ENCODE measurements at regions not wholly inside any gene's neighbourhood (a gene's known extent, or its start where the extent isn't known, plus 50 kb on each side); places are given as distances from the start of the nearest gene placed in this dataset.
"Not testable (repeated sequence)": the region's sequence is repeated elsewhere in the genome, so short reads cannot be mapped to it uniquely, and the experiment has no call there.

DNA sequence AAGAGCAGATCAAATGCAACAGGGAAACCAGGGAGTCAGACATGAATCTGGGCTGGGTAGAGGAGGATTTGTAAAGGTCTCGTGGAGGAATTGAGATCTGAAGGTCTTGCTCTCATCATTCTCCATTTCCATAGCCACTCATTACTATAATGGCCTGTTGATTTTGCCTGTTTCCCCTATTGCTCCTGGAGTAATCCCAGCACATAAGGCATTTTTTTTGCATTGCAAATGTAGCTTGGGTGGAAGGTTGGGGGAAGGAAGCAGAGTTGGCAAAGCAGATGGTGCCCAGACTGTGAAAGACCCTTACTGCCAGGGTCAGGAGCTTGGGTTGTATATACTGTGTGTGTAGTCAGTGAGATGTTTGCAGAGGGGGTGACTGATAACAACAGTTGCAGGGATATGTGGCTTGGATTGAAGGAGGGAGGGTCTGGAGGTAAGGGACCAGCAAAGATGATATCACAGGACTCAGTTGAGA, 116.0 kb downstream of the TTC6 start:
- Histone ChIP-seq H4K20me1 (ENCODE audit: insufficient read depth, low read length, poor library complexity, severe bottlenecking) (no peaks in the 10 kb centered on the region), H3K4me3 (ENCODE audit: low read length, poor library complexity, severe bottlenecking) (no peak overlapping the region), H3K9me2 (replicated peaks; ENCODE audit: low read depth, low read length) (no peaks in the 10 kb centered on the region), H2AFZ (ENCODE audit: low read length) (no peak overlapping the region), H3K9ac (ENCODE audit: low read depth, low read length, poor library complexity, severe bottlenecking) (no peak overlapping the region), H3K4me1 (ENCODE audit: insufficient read depth, low read length, poor library complexity, severe bottlenecking) (no peaks in the 10 kb centered on the region), H3K4me2 (ENCODE audit: low read depth, low read length, poor library complexity, severe bottlenecking) (no peak overlapping the region), H3F3A (ENCODE audit: low read depth) (no peaks in the 10 kb centered on the region), H3K27me3 (ENCODE audit: insufficient read depth, low read length, poor library complexity, severe bottlenecking) (no peaks in the 10 kb centered on the region), H3K36me3 (ENCODE audit: insufficient read depth, low read length) (no peaks in the 10 kb centered on the region), H3K79me2 (ENCODE audit: insufficient read depth, low read length) (no peaks in the 10 kb centered on the region), H3K9me3 (ENCODE audit: insufficient read depth, low read depth, low read length) (no peaks in the 10 kb centered on the region)
- TF ChIP-seq, protein P1, sequence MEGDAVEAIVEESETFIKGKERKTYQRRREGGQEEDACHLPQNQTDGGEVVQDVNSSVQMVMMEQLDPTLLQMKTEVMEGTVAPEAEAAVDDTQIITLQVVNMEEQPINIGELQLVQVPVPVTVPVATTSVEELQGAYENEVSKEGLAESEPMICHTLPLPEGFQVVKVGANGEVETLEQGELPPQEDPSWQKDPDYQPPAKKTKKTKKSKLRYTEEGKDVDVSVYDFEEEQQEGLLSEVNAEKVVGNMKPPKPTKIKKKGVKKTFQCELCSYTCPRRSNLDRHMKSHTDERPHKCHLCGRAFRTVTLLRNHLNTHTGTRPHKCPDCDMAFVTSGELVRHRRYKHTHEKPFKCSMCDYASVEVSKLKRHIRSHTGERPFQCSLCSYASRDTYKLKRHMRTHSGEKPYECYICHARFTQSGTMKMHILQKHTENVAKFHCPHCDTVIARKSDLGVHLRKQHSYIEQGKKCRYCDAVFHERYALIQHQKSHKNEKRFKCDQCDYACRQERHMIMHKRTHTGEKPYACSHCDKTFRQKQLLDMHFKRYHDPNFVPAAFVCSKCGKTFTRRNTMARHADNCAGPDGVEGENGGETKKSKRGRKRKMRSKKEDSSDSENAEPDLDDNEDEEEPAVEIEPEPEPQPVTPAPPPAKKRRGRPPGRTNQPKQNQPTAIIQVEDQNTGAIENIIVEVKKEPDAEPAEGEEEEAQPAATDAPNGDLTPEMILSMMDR (conservative IDR thresholded peaks at IDR 0.05; ENCODE audit: low read length) = no peak
- TF ChIP-seq EZH2phosphoT487 (IDR thresholded peaks at IDR 0.05; ENCODE audit: borderline replicate concordance) = no peak

DNA sequence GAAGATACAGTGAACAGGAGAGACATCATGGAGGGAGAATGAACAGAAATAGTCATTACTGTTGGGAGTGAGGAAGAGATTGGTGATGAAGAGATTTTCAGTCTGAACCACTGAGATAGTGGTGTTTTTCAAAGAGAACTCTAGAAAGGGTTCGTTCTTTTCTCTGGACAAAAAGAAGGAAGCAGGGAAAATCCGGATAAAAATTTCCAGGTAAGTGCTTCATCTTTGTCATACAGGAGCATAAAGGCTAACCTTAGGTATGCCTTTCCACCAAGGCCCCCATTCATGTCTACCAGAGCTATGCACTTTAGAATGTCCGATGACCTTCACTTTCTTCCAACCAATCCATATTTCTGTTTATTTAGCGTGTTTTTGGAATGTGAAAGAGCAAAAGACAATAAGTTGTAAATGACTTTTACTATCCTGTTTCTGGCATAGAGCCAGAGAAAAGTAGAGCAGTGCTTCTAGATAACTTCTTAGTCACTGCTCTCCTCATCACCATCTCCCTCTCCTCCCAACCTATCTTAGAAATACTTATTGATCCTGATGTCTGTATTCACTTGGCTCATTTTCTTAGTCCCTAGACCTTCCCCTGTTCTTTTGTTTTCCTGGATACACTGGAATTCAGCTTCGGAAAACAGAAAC, 116.5 kb downstream of the TTC6 start:
- Histone ChIP-seq H4K20me1 (ENCODE audit: insufficient read depth, low read length, poor library complexity, severe bottlenecking) (no peaks in the 10 kb centered on the region), H2AFZ (ENCODE audit: low read length) (no peak overlapping the region), H3K4me1 (ENCODE audit: insufficient read depth, low read length, poor library complexity, severe bottlenecking) (no peaks in the 10 kb centered on the region), H3K9me3 (ENCODE audit: insufficient read depth, low read depth, low read length) (no peaks in the 10 kb centered on the region), H3K9me2 (replicated peaks; ENCODE audit: low read depth, low read length) (no peaks in the 10 kb centered on the region), H3F3A (ENCODE audit: low read depth) (no peaks in the 10 kb centered on the region), H3K27me3 (ENCODE audit: insufficient read depth, low read length, poor library complexity, severe bottlenecking) (no peaks in the 10 kb centered on the region), H3K4me3 (ENCODE audit: low read length, poor library complexity, severe bottlenecking) (no peak overlapping the region), H3K79me2 (ENCODE audit: insufficient read depth, low read length) (no peaks in the 10 kb centered on the region), H3K4me2 (ENCODE audit: low read depth, low read length, poor library complexity, severe bottlenecking) (no peak overlapping the region), H3K36me3 (ENCODE audit: insufficient read depth, low read length) (no peaks in the 10 kb centered on the region), H3K9ac (ENCODE audit: low read depth, low read length, poor library complexity, severe bottlenecking) (no peak overlapping the region)
- TF ChIP-seq EZH2phosphoT487 (IDR thresholded peaks at IDR 0.05; ENCODE audit: borderline replicate concordance) = no peak

DNA sequence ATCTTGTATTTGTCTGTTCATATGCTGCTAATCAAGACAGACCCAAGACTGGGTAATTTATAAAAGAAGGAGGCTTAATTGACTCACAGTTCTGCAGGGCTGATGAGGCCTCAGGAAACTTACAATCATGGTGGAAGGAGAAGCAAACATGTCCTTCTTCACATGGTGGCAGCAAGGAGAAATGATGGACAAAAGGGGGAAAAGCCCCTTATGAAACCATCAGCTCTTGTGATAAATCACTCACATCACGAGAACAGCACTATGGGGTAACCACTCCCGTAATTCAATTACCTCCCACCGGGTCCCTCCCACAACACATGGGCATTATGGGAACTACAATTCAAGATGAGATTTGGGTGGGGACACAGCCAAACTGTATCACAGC, 117.0 kb downstream of the TTC6 start:
- not testable (repeated sequence) for H3K79me2 ChIP-seq (ENCODE audit: insufficient read depth, low read length); H3K9me3 ChIP-seq (ENCODE audit: insufficient read depth, low read depth, low read length); H3F3A ChIP-seq (ENCODE audit: low read depth)

DNA sequence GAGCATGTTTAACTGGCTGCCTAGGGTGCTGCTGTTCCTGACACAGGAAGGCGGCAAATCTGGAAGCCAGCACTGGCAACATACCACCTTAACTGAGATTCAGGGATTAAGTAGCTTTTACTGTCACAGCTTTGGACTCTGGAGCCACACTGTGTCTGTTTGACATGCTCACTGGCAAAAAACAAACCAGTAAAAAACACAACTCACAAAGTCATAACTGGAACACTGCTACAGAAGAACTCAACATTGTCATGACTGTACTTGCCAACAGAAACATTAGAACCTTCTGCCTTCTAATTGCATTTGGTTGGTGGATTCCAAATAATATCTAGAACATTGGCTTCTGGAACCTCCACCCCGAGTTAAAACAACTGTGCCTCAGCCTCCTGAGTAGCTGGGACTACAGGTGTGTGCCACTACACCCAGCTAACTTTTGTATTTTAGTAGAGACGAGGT, 117.6 kb downstream of the TTC6 start:
- H3K36me3 ChIP-seq (ENCODE audit: insufficient read depth, low read length) = no peaks in the 10 kb centered on the region
- no peaks in the 10 kb centered on the region for H3K4me1 ChIP-seq (ENCODE audit: insufficient read depth, low read length, poor library complexity, severe bottlenecking)
- H3K79me2 ChIP-seq (ENCODE audit: insufficient read depth, low read length) = no peaks in the 10 kb centered on the region
- no peaks in the 10 kb centered on the region for H3K27me3 ChIP-seq (ENCODE audit: insufficient read depth, low read length, poor library complexity, severe bottlenecking)
- no peak overlapping the region for H3K4me3 ChIP-seq (ENCODE audit: low read length, poor library complexity, severe bottlenecking)
- no peaks in the 10 kb centered on the region for H3K9me2 ChIP-seq (replicated peaks; ENCODE audit: low read depth, low read length)
- no peak overlapping the region for H3K4me2 ChIP-seq (ENCODE audit: low read depth, low read length, poor library complexity, severe bottlenecking)
- no peaks in the 10 kb centered on the region for H3K9me3 ChIP-seq (ENCODE audit: insufficient read depth, low read depth, low read length)
- TF ChIP-seq, protein P1 (conservative IDR thresholded peaks at IDR 0.05; ENCODE audit: low read length) = no peak
- TF ChIP-seq EZH2phosphoT487 (IDR thresholded peaks at IDR 0.05; ENCODE audit: borderline replicate concordance) = no peak
- H4K20me1 ChIP-seq (ENCODE audit: insufficient read depth, low read length, poor library complexity, severe bottlenecking) = no peaks in the 10 kb centered on the region
- H3K9ac ChIP-seq (ENCODE audit: low read depth, low read length, poor library complexity, severe bottlenecking) = no peak overlapping the region
- H2AFZ ChIP-seq (ENCODE audit: low read length) = no peak overlapping the region
- H3F3A ChIP-seq (ENCODE audit: low read depth) = no peaks in the 10 kb centered on the region

More for the DNA sequence above, 117.0 kb downstream of the TTC6 start:
- not testable (repeated sequence) for H3K36me3 ChIP-seq (ENCODE audit: insufficient read depth, low read length); H3K9me2 ChIP-seq (replicated peaks; ENCODE audit: low read depth, low read length); H3K4me1 ChIP-seq (ENCODE audit: insufficient read depth, low read length, poor library complexity, severe bottlenecking); H3K4me3 ChIP-seq (ENCODE audit: low read length, poor library complexity, severe bottlenecking); H2AFZ ChIP-seq (ENCODE audit: low read length); H3K4me2 ChIP-seq (ENCODE audit: low read depth, low read length, poor library complexity, severe bottlenecking); H3K27me3 ChIP-seq (ENCODE audit: insufficient read depth, low read length, poor library complexity, severe bottlenecking); H4K20me1 ChIP-seq (ENCODE audit: insufficient read depth, low read length, poor library complexity, severe bottlenecking); H3K9ac ChIP-seq (ENCODE audit: low read depth, low read length, poor library complexity, severe bottlenecking)

Measured in Loucy (cell line).